HEK293T (cell line): ENCODE measurements at regions not wholly inside any gene's neighbourhood (a gene's known extent, or its start where the extent isn't known, plus 50 kb on each side); places are given as distances from the start of the nearest gene placed in this dataset.

Experiments used
- ARNT ChIP-seq: fragments of 450-650 bp; IDR thresholded peaks from 2 replicates; pipeline ENCODE4 v1.6.1; 2017; ENCODE audit warnings: mild to moderate bottlenecking
- BHLHE40 ChIP-seq: fragments of 450-650 bp; IDR thresholded peaks from 2 replicates; pipeline ENCODE4 v1.6.1; 2016; ENCODE audit warnings: mild to moderate bottlenecking, moderate library complexity, borderline replicate concordance
- CTBP1 ChIP-seq: fragments of 450-650 bp; IDR thresholded peaks from 2 replicates; pipeline ENCODE4 v1.6.1; 2016; ENCODE audit warnings: borderline replicate concordance
- ELF4 ChIP-seq: fragments of 450-650 bp; IDR thresholded peaks from 2 replicates; pipeline ENCODE4 v1.6.1; 2017; ENCODE audit warnings: antibody characterized with exemption
- FOXA1 ChIP-seq: fragments of 450-650 bp; IDR thresholded peaks from 2 replicates; pipeline ENCODE4 v1.6.1; 2016; ENCODE audit warnings: mild to moderate bottlenecking
- FOXK2 ChIP-seq: fragments of 450-650 bp; IDR thresholded peaks from 2 replicates; pipeline ENCODE4 v1.6.1; 2016; ENCODE audit warnings: mild to moderate bottlenecking
- FOXM1 ChIP-seq: fragments of 450-650 bp; IDR thresholded peaks from 2 replicates; pipeline ENCODE4 v1.6.1; 2017; ENCODE audit warnings: mild to moderate bottlenecking, borderline replicate concordance
- L3MBTL2 ChIP-seq: fragments of 450-650 bp; conservative IDR thresholded peaks from 2 replicates; pipeline ENCODE4 v1.6.1; 2016; ENCODE audit warnings: mild to moderate bottlenecking
- LEF1 ChIP-seq: fragments of 450-650 bp; IDR thresholded peaks from 2 replicates; pipeline ENCODE4 v1.6.1; 2017; ENCODE audit warnings: mild to moderate bottlenecking, borderline replicate concordance
- NFRKB ChIP-seq: fragments of 450-650 bp; IDR thresholded peaks from 2 replicates; pipeline ENCODE4 v1.6.1; 2016; ENCODE audit warnings: mild to moderate bottlenecking, moderate library complexity
- SP1 ChIP-seq: fragments of 450-650 bp; IDR thresholded peaks from 2 replicates; pipeline ENCODE4 v1.6.1; 2017
- SUZ12 ChIP-seq: fragments of 450-650 bp; IDR thresholded peaks from 2 replicates; pipeline ENCODE4 v1.6.1; 2016; ENCODE audit warnings: mild to moderate bottlenecking
- ZNF384 ChIP-seq: fragments of 450-650 bp; IDR thresholded peaks from 2 replicates; pipeline ENCODE4 v1.6.1; 2016

- no peak for TF ChIP-seq FOXK2
- TF ChIP-seq SP1, result no peak
- TF ChIP-seq BHLHE40, result no peak
- TF ChIP-seq FOXA1, result no peak
- no peak for TF ChIP-seq L3MBTL2
- TF ChIP-seq FOXM1, result no peak
- no peak for TF ChIP-seq NFRKB
- TF ChIP-seq ZNF384, result no peak
- no peak for TF ChIP-seq ELF4
- no peak for TF ChIP-seq SUZ12
- no peak for TF ChIP-seq ARNT
- TF ChIP-seq CTBP1, result no peak
- no peak for TF ChIP-seq LEF1
Measured at GRCh38 chr21:32162727-32163320, 116.0 kb downstream of the MIS18A start.
